Nephron (organoid): ENCODE measurements at regions not wholly inside any gene's neighbourhood (a gene's known extent, or its start where the extent isn't known, plus 50 kb on each side); places are given as distances from the start of the nearest gene placed in this dataset.
"Not testable (repeated sequence)": the region's sequence is repeated elsewhere in the genome, so short reads cannot be mapped to it uniquely, and the experiment has no call there.

Source experiments
- H3K27ac Mint-ChIP-seq, 3 experiments: 2 replicates each; pipeline ENCODE4 v1.8.0; 2020; ENCODE audit warnings: mixed read lengths in 3 of 3, mild to moderate bottlenecking in 2 of 3, moderate library complexity in 1 of 3
- H3K27me3 Mint-ChIP-seq: 2 replicates; pipeline ENCODE4 v1.8.0; 2021; ENCODE audit warnings: low read depth, mild to moderate bottlenecking, moderate library complexity, mixed read lengths
- H3K36me3 Mint-ChIP-seq: 2 replicates; pipeline ENCODE4 v1.8.0; 2020; ENCODE audit warnings: low read depth, mixed read lengths
- H3K4me1 Mint-ChIP-seq: 2 replicates; pipeline ENCODE4 v1.8.0; 2020; ENCODE audit warnings: mixed read lengths
- H3K4me3 Mint-ChIP-seq, 3 experiments: 2 replicates each; pipeline ENCODE4 v1.8.0; 2020; ENCODE audit warnings: mild to moderate bottlenecking in 3 of 3, mixed read lengths in 3 of 3, moderate library complexity in 2 of 3
- H3K9me3 Mint-ChIP-seq: 2 replicates; pipeline ENCODE4 v1.8.0; 2020; ENCODE audit warnings: mixed read lengths
- TF ChIP-seq, protein P1 (sequence below), 3 experiments: fragments of 200-600 bp; sonication (generic); IDR thresholded peaks; one replicate each; pipeline ENCODE4 v1.5.0; 2021; ENCODE audit warnings: antibody characterized with exemption in 3 of 3; ENCODE audit not compliant: unreplicated experiment in 3 of 3

DNA sequence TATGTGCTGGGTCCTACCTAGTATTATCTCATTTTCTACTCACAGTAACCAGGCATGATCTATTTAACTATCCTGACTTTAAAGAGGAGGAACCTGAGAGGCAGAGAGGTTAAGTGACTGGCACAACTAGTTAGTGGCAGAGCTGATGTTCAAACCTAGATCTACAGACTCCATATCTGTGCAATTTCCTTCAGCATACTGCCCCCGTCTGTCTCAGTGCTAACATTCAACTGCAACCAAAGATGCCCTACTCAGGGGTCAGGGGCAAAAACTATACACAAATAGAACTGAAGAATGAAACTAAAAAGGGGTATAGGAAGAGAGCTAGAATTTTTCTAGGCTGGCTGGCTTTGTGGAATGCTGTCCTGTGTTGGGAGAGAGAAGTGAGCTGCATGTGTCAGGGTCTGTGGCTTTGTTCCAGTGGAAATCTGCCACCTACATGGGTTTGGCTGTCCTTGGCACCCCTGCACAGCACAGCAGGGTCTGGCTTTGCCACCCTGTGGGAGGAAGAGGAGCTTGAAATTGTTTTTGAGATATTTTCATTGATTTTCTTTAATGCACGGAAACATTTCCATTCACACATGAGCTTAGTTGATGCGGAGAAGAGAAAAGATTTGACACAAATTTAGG lies 368.5 kb downstream of the RPS6KC1 start:
- Mint-ChIP-seq H3K27ac (no peak overlapping the region), H3K4me1 (no peaks in the 10 kb centered on the region), H3K36me3 (no peaks in the 10 kb centered on the region), H3K4me3 (no peak overlapping the region), H3K27me3 (peaks cover 3% of the 10 kb centered on the region), H3K9me3 (no peaks in the 10 kb centered on the region)
- TF ChIP-seq, protein P1, sequence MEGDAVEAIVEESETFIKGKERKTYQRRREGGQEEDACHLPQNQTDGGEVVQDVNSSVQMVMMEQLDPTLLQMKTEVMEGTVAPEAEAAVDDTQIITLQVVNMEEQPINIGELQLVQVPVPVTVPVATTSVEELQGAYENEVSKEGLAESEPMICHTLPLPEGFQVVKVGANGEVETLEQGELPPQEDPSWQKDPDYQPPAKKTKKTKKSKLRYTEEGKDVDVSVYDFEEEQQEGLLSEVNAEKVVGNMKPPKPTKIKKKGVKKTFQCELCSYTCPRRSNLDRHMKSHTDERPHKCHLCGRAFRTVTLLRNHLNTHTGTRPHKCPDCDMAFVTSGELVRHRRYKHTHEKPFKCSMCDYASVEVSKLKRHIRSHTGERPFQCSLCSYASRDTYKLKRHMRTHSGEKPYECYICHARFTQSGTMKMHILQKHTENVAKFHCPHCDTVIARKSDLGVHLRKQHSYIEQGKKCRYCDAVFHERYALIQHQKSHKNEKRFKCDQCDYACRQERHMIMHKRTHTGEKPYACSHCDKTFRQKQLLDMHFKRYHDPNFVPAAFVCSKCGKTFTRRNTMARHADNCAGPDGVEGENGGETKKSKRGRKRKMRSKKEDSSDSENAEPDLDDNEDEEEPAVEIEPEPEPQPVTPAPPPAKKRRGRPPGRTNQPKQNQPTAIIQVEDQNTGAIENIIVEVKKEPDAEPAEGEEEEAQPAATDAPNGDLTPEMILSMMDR (IDR thresholded peaks at IDR 0.05; ENCODE audit: unreplicated experiment in 3 of 3), result no peak

DNA sequence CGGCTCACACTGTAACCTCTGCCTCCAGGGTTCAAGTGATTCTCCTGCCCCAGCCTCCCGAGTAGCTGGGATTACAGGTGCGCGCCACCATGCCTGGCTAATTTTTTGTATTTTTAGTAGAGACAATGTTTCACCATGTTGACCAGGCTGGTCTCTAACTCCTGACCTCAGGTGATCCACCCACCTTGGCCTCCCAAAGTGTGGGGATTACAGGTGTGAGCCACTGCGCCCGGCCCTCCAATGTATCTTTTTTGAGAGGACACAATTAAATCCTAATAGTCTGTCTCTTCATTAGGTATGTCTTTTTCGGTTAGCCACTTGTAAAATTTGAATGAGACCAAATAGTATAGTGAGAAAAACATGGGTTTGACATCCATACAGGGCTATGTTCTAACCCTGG lies 370.1 kb downstream of the RPS6KC1 start:
- not testable (repeated sequence) for H3K27ac Mint-ChIP-seq, H3K9me3 Mint-ChIP-seq, H3K4me1 Mint-ChIP-seq, H3K36me3 Mint-ChIP-seq, H3K27me3 Mint-ChIP-seq, H3K4me3 Mint-ChIP-seq

DNA sequence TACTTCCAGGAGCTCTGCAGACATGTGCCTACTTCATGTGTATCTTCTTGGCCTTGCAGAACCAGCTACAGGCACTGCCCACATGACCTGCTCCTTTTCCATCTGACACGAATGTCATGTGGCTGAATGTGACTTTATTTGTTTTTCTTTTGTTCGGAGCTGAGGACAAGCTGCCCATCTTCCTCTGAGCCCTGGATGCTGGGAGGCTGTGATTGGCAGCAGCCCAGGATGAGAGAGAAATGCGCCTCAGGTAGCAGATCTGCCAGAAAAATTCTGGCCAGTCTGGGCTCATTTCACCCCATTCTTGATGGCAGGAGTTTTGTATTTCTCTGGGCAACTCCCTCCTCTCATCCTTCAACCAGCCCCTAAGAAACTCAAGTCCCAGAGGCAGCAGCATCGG lies 372.0 kb downstream of the RPS6KC1 start:
- TF ChIP-seq, protein P1 (IDR thresholded peaks at IDR 0.05; ENCODE audit: unreplicated experiment in 3 of 3), result no peak
- Mint-ChIP-seq H3K9me3 (no peaks in the 10 kb centered on the region), H3K27ac (no peak overlapping the region), H3K27me3 (peaks cover under 1% of the 10 kb centered on the region), H3K4me3 (no peak overlapping the region), H3K36me3 (no peaks in the 10 kb centered on the region), H3K4me1 (no peaks in the 10 kb centered on the region)

DNA sequence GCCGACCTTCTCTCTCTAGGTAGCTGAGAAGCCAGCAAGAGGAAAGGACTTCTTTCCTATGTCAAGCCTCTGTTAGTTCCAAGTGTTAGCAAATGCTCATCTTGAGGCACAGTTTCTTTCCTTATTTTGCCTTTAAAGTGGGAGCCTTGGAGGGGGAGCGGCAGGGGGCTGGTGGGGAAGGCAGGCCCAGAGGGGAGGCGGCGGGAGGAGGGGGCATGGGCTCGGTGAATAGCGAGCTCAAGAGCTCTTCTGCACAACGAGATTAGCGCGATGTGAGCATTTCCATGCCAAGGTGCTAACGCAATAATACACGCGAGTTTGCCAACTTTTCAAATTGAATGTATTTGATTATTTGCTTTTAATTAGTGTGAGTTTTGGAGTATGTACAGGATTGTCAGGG lies 372.6 kb downstream of the RPS6KC1 start:
- H3K9me3 Mint-ChIP-seq, result no peaks in the 10 kb centered on the region
- TF ChIP-seq, protein P1 (IDR thresholded peaks at IDR 0.05; ENCODE audit: unreplicated experiment in 3 of 3), result no peak
- H3K36me3 Mint-ChIP-seq, result no peaks in the 10 kb centered on the region
- H3K4me3 Mint-ChIP-seq, result no peak overlapping the region
- no peak overlapping the region for H3K27ac Mint-ChIP-seq
- H3K4me1 Mint-ChIP-seq, result no peaks in the 10 kb centered on the region
- no peaks in the 10 kb centered on the region for H3K27me3 Mint-ChIP-seq

DNA sequence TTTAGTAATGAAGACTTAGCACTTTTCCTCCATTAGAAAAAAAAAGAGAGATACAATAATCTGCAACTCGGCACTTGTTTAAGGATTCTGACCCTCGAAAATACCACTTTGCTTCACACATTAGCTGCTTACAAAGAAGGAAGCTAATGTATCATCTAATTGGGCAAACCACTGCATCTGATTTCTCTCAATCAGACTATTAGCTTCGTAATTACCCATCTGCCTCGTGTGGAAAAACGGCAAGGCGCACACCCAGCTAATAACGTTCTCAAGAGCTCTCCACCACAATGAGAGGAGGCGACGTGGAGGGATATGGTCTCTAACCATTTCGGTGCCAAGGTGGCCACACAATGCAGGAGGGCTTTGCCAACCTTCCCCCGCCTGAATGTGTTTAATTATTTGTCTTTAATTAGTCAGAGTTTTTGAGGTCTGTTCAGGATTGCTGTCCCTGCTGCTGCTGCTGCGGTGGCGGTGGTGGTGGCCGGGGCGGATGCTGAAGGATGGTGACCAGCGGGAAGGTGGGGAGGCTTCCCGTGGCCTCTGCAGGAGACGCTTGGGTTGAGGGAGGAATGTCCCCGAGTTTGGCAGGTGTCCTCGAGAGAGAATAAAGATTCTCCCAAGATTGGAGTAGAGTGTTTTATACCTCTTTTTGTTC lies 374.5 kb downstream of the RPS6KC1 start:
- Mint-ChIP-seq H3K4me1 (no peaks in the 10 kb centered on the region), H3K9me3 (no peaks in the 10 kb centered on the region), H3K4me3 (no peak overlapping the region), H3K36me3 (no peaks in the 10 kb centered on the region), H3K27me3 (no peaks in the 10 kb centered on the region), H3K27ac (no peak overlapping the region)
- TF ChIP-seq, protein P1 (IDR thresholded peaks at IDR 0.05; ENCODE audit: unreplicated experiment in 3 of 3), result no peak

DNA sequence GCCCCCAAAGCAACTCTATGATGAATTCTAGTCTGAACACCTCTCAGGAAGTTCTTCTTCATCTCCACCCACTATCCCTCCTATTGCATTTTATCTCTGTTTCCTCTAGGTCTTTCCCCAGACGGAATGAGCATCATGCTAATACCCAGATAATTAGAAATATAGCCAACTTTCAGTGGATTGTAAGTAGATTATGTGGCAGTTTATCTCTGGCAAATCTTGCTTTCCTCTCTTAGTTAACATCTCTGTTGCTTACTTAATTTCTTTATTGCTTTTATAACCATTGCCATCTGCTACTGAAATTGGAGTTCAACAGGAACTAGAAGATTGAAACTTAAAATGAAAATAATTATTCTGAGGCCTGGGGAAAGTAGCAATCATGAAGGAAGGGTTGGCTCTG lies 378.6 kb downstream of the RPS6KC1 start:
- TF ChIP-seq, protein P1 (IDR thresholded peaks at IDR 0.05; ENCODE audit: unreplicated experiment in 3 of 3), result no peak
- Mint-ChIP-seq H3K27ac (no peak overlapping the region), H3K9me3 (no peaks in the 10 kb centered on the region), H3K4me1 (no peaks in the 10 kb centered on the region), H3K27me3 (no peaks in the 10 kb centered on the region), H3K36me3 (no peaks in the 10 kb centered on the region), H3K4me3 (no peak overlapping the region)
